ENCODE measurements at regions not wholly inside any gene's neighbourhood (a gene's known extent, or its start where the extent isn't known, plus 50 kb on each side); places are given as distances from the start of the nearest gene placed in this dataset.

GRCh38 chr5:114565871-114566270, 204.0 kb downstream of the KCNN2 start:
- TF ChIP-seq CTCF (IDR thresholded peaks at IDR 0.05; ENCODE audit: low read depth, low read length, missing input control) (no peak), RAD21 (IDR thresholded peaks at IDR 0.05) (no peak), ATF3 (IDR thresholded peaks at IDR 0.05) (no peak), REST (IDR thresholded peaks at IDR 0.05) (no peak), FOXA2 (IDR thresholded peaks at IDR 0.05) (no peak), EGR1 (IDR thresholded peaks at IDR 0.05; ENCODE audit: low read depth in 2 of 2) (no peak)

All from liver (tissue), 3 donors.